ENCODE measurements at regions not wholly inside any gene's neighbourhood (a gene's known extent, or its start where the extent isn't known, plus 50 kb on each side); places are given as distances from the start of the nearest gene placed in this dataset.

- POLR2A ChIA-PET: no interaction called here
- Histone ChIP-seq H3K4me2 (ENCODE audit: low read length) (no peak overlapping the region), H3K4me1 (ENCODE audit: insufficient read depth, low read length, poor library complexity, severe bottlenecking) (no peaks in the 10 kb centered on the region), H3K36me3 (ENCODE audit: insufficient read depth, low read length) (no peaks in the 10 kb centered on the region), H3K9me2 (ENCODE audit: insufficient read depth, low read length) (no peaks in the 10 kb centered on the region), H3K79me2 (ENCODE audit: insufficient read depth, low read depth, low read length) (no peaks in the 10 kb centered on the region), H3K9me3 (ENCODE audit: low read length) (no peaks in the 10 kb centered on the region), H3K4me3 (ENCODE audit: low read depth, low read length, poor library complexity, severe bottlenecking) (no peak overlapping the region), H2AFZ (ENCODE audit: low read length) (no peak overlapping the region), H4K20me1 (ENCODE audit: insufficient read depth, low read length) (no peaks in the 10 kb centered on the region), H3K27ac (ENCODE audit: low read depth, low read length, poor library complexity, severe bottlenecking) (no peak overlapping the region)
- CTCF ChIA-PET (ENCODE audit: unreplicated experiment): no interaction called here
- intact Hi-C loops (cut with micrococcal nuclease; ENCODE audit: unreplicated experiment): no loop called here
- TF ChIP-seq EZH2phosphoT487 (IDR thresholded peaks at IDR 0.05; ENCODE audit: borderline replicate concordance, low read depth, low read length): no peak
- no peak for TF ChIP-seq CTCF (conservative IDR thresholded peaks at IDR 0.05; ENCODE audit: low read length)
- no peak for DNase-seq (ENCODE audit: low spot score)
- BruUV-seq (replicated peaks): no TSS peak
Measured at GRCh38 chr5:93018461-93018860, 562.6 kb downstream of the NR2F1-AS1 start.

- Histone ChIP-seq H3K9me2 (ENCODE audit: insufficient read depth, low read length) (no peaks in the 10 kb centered on the region), H3K4me1 (ENCODE audit: insufficient read depth, low read length, poor library complexity, severe bottlenecking) (no peaks in the 10 kb centered on the region), H3K9me3 (ENCODE audit: low read length) (no peaks in the 10 kb centered on the region), H3K4me2 (ENCODE audit: low read length) (no peak overlapping the region), H3K36me3 (ENCODE audit: insufficient read depth, low read length) (no peaks in the 10 kb centered on the region), H3K27ac (ENCODE audit: low read depth, low read length, poor library complexity, severe bottlenecking) (no peak overlapping the region), H3K4me3 (ENCODE audit: low read depth, low read length, poor library complexity, severe bottlenecking) (no peak overlapping the region), H4K20me1 (ENCODE audit: insufficient read depth, low read length) (no peaks in the 10 kb centered on the region), H3K79me2 (ENCODE audit: insufficient read depth, low read depth, low read length) (no peaks in the 10 kb centered on the region), H2AFZ (ENCODE audit: low read length) (no peak overlapping the region)
- no TSS peak for BruUV-seq (replicated peaks)
- ChIA-PET CTCF (ENCODE audit: unreplicated experiment) (no interaction called here), POLR2A (interaction anchor here (0.6 kb wide), 1 partner anchor 17 kb away, joined by 5 read pairs; no protein-coding TSS in a partner anchor)
- intact Hi-C loops (cut with micrococcal nuclease; ENCODE audit: unreplicated experiment): no loop called here
- no peak for TF ChIP-seq CTCF (conservative IDR thresholded peaks at IDR 0.05; ENCODE audit: low read length)
- no peak for TF ChIP-seq EZH2phosphoT487 (IDR thresholded peaks at IDR 0.05; ENCODE audit: borderline replicate concordance, low read depth, low read length)
- DNase-seq (ENCODE audit: low spot score): no peak
Measured at GRCh38 chr5:93017849-93018248, 563.2 kb downstream of the NR2F1-AS1 start.

GRCh38 chr5:93017376-93017775, 563.6 kb downstream of the NR2F1-AS1 start:
- H3K79me2 ChIP-seq (ENCODE audit: insufficient read depth, low read depth, low read length): no peaks in the 10 kb centered on the region
- no peaks in the 10 kb centered on the region for H4K20me1 ChIP-seq (ENCODE audit: insufficient read depth, low read length)
- no peaks in the 10 kb centered on the region for H3K9me3 ChIP-seq (ENCODE audit: low read length)
- no peak overlapping the region for H3K4me3 ChIP-seq (ENCODE audit: low read depth, low read length, poor library complexity, severe bottlenecking)
- H3K4me2 ChIP-seq (ENCODE audit: low read length): no peak overlapping the region
- ChIA-PET CTCF (ENCODE audit: unreplicated experiment) (no interaction called here), POLR2A (interaction anchor here (0.6 kb wide), 1 partner anchor 17 kb away, joined by 5 read pairs; no protein-coding TSS in a partner anchor)
- no peaks in the 10 kb centered on the region for H3K9me2 ChIP-seq (ENCODE audit: insufficient read depth, low read length)
- intact Hi-C loops (cut with micrococcal nuclease; ENCODE audit: unreplicated experiment): no loop called here
- H3K4me1 ChIP-seq (ENCODE audit: insufficient read depth, low read length, poor library complexity, severe bottlenecking): no peaks in the 10 kb centered on the region
- no peak for TF ChIP-seq EZH2phosphoT487 (IDR thresholded peaks at IDR 0.05; ENCODE audit: borderline replicate concordance, low read depth, low read length)
- TF ChIP-seq CTCF (conservative IDR thresholded peaks at IDR 0.05; ENCODE audit: low read length): no peak
- no TSS peak for BruUV-seq (replicated peaks)
- no peak for DNase-seq (ENCODE audit: low spot score)
- no peak overlapping the region for H3K27ac ChIP-seq (ENCODE audit: low read depth, low read length, poor library complexity, severe bottlenecking)
- no peak overlapping the region for H2AFZ ChIP-seq (ENCODE audit: low read length)
- H3K36me3 ChIP-seq (ENCODE audit: insufficient read depth, low read length): no peaks in the 10 kb centered on the region

All from OCI-LY7 (cell line).